RWPE2 (cell line): ENCODE measurements at regions not wholly inside any gene's neighbourhood (a gene's known extent, or its start where the extent isn't known, plus 50 kb on each side); places are given as distances from the start of the nearest gene placed in this dataset.

Experiments used
- ATAC-seq: fragments of 200-7000 bp; cut with Tn5 transposase; 3 replicates; pipeline ENCODE4 v1.9.1; 2021; ENCODE audit warnings: low read depth
- DNase-seq: peaks from one replicate; pipeline ENCODE4 v3.0.0-alpha.2; 2020; ENCODE audit warnings: low spot score
- H3K27ac ChIP-seq: fragments of 450-650 bp; 2 replicates; pipeline ENCODE4 v1.5.1; 2017; ENCODE audit warnings: mild to moderate bottlenecking; ENCODE audit not compliant: poor library complexity, severe bottlenecking
- H3K27me3 ChIP-seq: fragments of 250-450 bp; sonication (Bioruptor Pico); 2 replicates; pipeline ENCODE4 v1.5.1; 2021; ENCODE audit warnings: mild to moderate bottlenecking, moderate library complexity; ENCODE audit not compliant: insufficient read depth, poor library complexity, severe bottlenecking
- H3K36me3 ChIP-seq: fragments of 250-450 bp; sonication (Bioruptor Pico); 2 replicates; pipeline ENCODE4 v1.5.1; 2020; ENCODE audit warnings: low read depth, mild to moderate bottlenecking, moderate library complexity
- H3K4me1 ChIP-seq: fragments of 250-450 bp; sonication (Bioruptor Pico); 2 replicates; pipeline ENCODE4 v1.5.1; 2021; ENCODE audit warnings: mild to moderate bottlenecking, moderate library complexity; ENCODE audit not compliant: insufficient read depth, poor library complexity, severe bottlenecking
- H3K4me3 ChIP-seq: fragments of 250-450 bp; sonication (Bioruptor Pico); 2 replicates; pipeline ENCODE4 v1.5.1; 2021; ENCODE audit warnings: mild to moderate bottlenecking, moderate library complexity; ENCODE audit not compliant: severe bottlenecking
- H3K9me3 ChIP-seq: fragments of 250-450 bp; sonication (Bioruptor Pico); 2 replicates; pipeline ENCODE4 v1.5.1; 2021; ENCODE audit warnings: mild to moderate bottlenecking, moderate library complexity; ENCODE audit not compliant: severe bottlenecking
- CTCF ChIP-seq: fragments of 450-650 bp; IDR thresholded peaks from one replicate; pipeline ENCODE4 v1.5.1; 2017; ENCODE audit warnings: mild to moderate bottlenecking, moderate library complexity; ENCODE audit not compliant: poor library complexity, severe bottlenecking

GRCh38 chr15:53310709-53311108 is 448.8 kb downstream of the WDR72 start:
- Histone ChIP-seq H3K4me1 (no peaks in the 10 kb centered on the region), H3K27ac (no peak overlapping the region), H3K9me3 (no peaks in the 10 kb centered on the region), H3K27me3 (no peaks in the 10 kb centered on the region), H3K36me3 (no peaks in the 10 kb centered on the region), H3K4me3 (no peak overlapping the region)
- ATAC-seq, result no peak
- DNase-seq, result no peak
- no peak for TF ChIP-seq CTCF

- H3K27me3 ChIP-seq, result no peaks in the 10 kb centered on the region
- no peak for TF ChIP-seq CTCF
- DNase-seq (no peak), ATAC-seq (no peak)
- no peaks in the 10 kb centered on the region for H3K9me3 ChIP-seq
- H3K4me3 ChIP-seq, result no peak overlapping the region
- H3K27ac ChIP-seq, result no peak overlapping the region
- H3K4me1 ChIP-seq, result no peaks in the 10 kb centered on the region
- H3K36me3 ChIP-seq, result no peaks in the 10 kb centered on the region
Measured at GRCh38 chr15:53307952-53308624, 451.4 kb downstream of the WDR72 start.

- DNase-seq (no peak), ATAC-seq (no peak)
- H3K27ac ChIP-seq, result no peak overlapping the region
- H3K27me3 ChIP-seq, result peaks cover 5% of the 10 kb centered on the region
- H3K4me1 ChIP-seq, result no peaks in the 10 kb centered on the region
- no peak for TF ChIP-seq CTCF
- no peaks in the 10 kb centered on the region for H3K36me3 ChIP-seq
- H3K4me3 ChIP-seq, result no peak overlapping the region
- no peaks in the 10 kb centered on the region for H3K9me3 ChIP-seq
Measured at GRCh38 chr15:53305554-53305953, 453.9 kb downstream of the WDR72 start.

- H3K27ac ChIP-seq, result no peak overlapping the region
- no peaks in the 10 kb centered on the region for H3K4me1 ChIP-seq
- H3K9me3 ChIP-seq, result no peaks in the 10 kb centered on the region
- DNase-seq (no peak), ATAC-seq (no peak)
- no peaks in the 10 kb centered on the region for H3K36me3 ChIP-seq
- H3K4me3 ChIP-seq, result no peak overlapping the region
- no peak for TF ChIP-seq CTCF
- H3K27me3 ChIP-seq, result peaks cover 5% of the 10 kb centered on the region
Measured at GRCh38 chr15:53305101-53305500, 454.4 kb downstream of the WDR72 start.

- no peak for DNase-seq
- Histone ChIP-seq H3K4me1 (no peaks in the 10 kb centered on the region), H3K36me3 (no peaks in the 10 kb centered on the region), H3K27ac (no peak overlapping the region), H3K9me3 (no peaks in the 10 kb centered on the region), H3K27me3 (peaks cover 63% of the 10 kb centered on the region), H3K4me3 (no peak overlapping the region)
- TF ChIP-seq CTCF, result no peak
- no peak for ATAC-seq
Measured at GRCh38 chr15:53297828-53298227, 461.6 kb downstream of the WDR72 start.
